NCI-H2171 treated with DMSO at 0.1 percent for 48 hours (cell line): ENCODE measurements at regions not wholly inside any gene's neighbourhood (a gene's known extent, or its start where the extent isn't known, plus 50 kb on each side); places are given as distances from the start of the nearest gene placed in this dataset.

Experiments used
- DNase-seq: peaks from one replicate; lab custom pipeline; 2025; lab: John Stamatoyannopoulos, UW

- DNase-seq: no peak
These were observed 57.1 kb upstream of the ANKFN1 start for GRCh38 chr17:56096026-56096810.

- DNase-seq: no peak
These were observed 54.5 kb upstream of the ANKFN1 start for GRCh38 chr17:56098746-56099145.

- DNase-seq: no peak
These were observed 53.6 kb upstream of the ANKFN1 start for GRCh38 chr17:56099649-56100048.
